ENCODE measurements at regions not wholly inside any gene's neighbourhood (a gene's known extent, or its start where the extent isn't known, plus 50 kb on each side); places are given as distances from the start of the nearest gene placed in this dataset.
A peak's percentile ranks its signal among the peaks of the same experiment; 100 is the strongest.
"Not testable (repeated sequence)": the region's sequence is repeated elsewhere in the genome, so short reads cannot be mapped to it uniquely, and the experiment has no call there.

DNA sequence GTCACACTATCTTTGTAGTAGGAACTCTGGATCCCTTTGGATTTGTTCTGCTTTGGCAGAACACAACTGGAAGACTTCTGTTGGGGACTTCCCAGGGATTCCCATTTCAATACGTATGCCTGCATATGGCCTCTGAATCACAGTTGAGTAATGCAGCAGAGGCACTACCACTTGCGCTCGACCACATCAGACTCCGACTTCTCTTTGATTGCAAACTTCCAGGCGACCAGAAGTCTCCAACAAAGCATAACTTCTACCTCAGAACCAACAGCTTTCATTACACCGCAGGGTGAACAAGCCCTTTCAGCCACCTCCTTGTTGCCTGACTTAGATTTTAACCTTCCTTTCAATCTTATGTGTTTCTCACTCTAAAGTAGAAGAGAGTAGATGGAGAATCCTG, 924.4 kb downstream of the IGSF11 start:
- DNase-seq: no peak

DNA sequence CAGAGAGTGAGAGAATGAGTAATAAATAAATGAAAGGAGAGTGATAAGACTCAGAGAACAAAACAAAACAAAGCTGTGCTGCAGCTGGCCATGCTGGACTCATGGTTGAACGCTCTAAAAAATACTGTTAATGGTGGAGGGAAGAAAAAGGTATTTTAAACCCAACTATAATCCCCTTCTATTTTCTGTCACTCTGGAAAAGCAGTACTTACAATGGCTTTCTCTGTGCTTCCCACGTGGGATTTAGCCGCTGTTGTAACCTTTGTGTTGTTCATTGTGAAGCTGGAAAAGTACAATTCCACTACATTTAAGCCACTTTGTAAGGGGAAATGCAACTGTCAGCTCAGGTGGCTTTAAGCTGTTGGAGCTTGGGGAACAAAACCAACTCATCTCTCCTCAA, 917.7 kb downstream of the IGSF11 start:
- DNase-seq: no peak

DNA sequence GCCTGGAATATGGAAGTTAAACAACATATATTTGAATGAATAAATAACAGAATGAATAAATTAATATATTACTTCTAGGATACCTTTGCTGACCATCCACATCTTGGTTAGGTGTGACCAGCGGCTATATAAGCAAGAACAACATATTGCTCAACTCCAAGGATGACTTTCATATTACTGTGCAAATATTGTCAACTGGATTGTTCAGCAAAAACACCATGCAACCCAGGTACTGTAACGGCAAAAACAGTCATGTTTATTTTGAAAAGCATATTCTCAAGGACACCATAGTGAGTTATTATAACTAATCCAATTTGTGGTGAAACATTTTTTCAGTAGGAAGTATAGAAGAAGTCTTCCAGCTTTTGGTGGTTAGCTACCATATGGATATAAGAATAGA, 907.9 kb downstream of the IGSF11 start:
- no peak for DNase-seq

DNA sequence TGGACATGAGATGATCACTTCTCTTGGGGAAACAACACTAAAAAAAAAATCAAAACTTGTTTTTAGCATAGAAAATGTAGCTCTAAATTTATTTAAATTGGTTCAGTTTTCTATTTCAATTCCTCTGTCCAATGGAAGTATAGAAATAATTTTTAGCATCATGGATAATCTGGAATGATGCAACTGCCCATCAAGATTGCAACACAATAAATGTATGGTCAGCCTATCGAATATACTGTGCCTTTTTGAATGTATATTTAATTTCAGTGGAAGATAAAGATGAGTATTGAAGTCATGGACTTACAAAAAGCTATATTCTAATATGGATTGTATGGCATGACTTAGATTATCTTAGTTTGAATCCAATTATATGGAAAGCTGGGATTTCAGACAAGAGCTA, 906.7 kb downstream of the IGSF11 start:
- DNase-seq: no peak

DNA sequence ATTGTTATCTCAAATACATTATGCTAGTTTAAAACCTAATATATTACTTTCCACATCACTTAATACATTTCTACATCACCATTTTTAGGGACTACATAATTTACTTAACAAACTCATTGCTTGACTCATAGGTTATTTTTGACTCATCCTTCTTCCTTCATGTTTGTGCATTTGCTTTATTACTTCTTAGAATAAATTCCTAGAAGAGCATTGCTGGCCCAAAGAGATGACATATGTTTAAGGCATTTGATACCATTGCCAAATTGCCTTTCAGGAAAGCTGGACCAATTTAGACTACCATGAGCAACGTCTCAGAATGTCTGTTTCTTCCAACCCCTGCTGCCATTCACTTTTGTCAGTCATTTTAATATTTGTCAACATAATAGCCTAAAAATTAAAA, 905.8 kb downstream of the IGSF11 start:
- DNase-seq: peak; percentile 73

DNA sequence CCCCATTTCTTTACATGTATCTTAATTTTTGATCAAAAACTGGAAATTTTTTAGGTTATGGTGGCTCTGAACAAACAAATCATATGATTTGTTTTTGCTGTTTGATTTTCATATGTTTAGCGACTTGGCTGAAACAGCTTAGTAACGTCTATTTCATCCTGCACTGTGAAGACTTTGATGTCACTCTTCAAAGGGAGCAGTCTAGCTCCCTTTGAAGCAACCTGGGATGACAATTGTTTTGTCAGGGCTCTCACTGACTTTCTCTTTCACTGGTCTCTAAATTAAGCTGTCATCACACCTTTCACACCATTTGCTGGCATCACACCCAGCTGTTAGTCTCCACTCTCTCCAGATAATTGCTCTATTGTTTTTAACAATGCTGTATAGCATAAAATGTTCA, 896.9 kb downstream of the IGSF11 start:
- DNase-seq: no peak

DNA sequence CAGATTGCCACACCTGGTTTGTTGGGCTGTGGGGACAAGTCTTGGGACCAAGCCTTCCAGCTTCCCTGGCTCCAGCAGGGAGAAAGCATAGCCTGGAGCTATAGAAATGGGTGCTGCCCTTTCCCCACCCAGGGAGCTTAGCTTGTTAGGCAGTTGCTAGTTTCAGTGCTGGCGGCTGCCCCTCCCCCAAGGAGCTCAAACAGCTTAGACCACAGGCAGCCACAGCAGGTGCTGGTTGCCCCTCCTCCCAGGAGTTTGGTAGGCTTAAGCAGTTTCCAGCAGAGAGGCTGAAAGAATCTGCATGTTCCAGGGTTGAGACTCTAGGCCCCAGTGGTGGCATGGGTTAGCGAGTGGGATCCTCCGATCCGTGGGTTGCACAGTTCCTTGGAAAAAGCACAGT, 889.7 kb downstream of the IGSF11 start:
- no peak for DNase-seq

DNA sequence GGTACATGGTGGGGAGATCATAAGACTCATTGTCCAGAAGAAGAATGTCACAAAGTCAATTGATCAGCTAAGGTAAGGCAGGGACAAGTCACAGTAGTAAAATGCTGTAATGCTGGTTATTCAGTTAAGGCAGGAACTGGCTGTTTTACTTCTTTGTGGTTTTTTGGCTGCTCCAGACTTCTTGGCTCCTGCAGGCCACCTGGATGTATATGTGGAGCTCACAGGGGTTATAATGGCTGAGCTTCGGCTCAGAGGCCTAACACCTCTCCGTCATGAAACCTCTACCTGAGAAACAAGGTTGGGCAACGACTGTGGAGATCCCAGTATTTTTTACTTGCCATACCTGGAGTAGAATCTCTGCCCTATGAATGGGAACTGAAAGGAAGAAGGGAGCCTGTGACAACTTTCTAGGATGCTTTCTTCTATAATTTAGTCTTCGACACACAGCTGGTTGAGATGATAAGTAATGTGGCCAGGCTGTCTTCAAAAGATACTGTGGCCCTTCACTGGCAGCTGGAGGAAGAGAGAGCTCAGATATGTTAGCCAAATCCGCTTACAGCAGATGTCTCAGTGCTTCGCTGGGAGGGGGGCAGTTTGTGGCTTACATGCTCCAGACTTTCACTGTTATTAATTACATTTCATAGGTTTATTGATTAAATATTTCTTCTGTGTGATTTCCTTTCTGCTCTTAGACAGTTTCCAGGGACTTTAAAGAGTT, 887.8 kb downstream of the IGSF11 start:
- no peak for DNase-seq

DNA sequence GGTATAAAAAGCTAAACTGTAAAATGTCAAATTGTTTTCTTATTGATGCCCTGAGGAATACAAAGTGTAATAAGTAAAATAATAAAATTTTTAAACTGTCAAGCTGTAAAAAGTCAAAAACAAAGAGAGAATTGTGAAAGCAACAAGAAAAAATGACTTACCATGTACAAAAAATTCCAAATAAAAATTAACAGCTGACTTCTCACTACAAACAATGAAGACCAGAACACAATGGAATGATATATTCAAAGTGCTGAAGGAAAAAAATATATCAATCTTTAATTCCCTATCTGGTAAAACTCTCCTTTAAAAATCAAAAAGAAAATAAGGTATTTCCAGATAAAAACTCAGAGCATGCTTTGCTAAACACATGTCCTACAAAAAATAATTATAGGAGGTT, 883.5 kb downstream of the IGSF11 start:
- DNase-seq: no peak

DNA sequence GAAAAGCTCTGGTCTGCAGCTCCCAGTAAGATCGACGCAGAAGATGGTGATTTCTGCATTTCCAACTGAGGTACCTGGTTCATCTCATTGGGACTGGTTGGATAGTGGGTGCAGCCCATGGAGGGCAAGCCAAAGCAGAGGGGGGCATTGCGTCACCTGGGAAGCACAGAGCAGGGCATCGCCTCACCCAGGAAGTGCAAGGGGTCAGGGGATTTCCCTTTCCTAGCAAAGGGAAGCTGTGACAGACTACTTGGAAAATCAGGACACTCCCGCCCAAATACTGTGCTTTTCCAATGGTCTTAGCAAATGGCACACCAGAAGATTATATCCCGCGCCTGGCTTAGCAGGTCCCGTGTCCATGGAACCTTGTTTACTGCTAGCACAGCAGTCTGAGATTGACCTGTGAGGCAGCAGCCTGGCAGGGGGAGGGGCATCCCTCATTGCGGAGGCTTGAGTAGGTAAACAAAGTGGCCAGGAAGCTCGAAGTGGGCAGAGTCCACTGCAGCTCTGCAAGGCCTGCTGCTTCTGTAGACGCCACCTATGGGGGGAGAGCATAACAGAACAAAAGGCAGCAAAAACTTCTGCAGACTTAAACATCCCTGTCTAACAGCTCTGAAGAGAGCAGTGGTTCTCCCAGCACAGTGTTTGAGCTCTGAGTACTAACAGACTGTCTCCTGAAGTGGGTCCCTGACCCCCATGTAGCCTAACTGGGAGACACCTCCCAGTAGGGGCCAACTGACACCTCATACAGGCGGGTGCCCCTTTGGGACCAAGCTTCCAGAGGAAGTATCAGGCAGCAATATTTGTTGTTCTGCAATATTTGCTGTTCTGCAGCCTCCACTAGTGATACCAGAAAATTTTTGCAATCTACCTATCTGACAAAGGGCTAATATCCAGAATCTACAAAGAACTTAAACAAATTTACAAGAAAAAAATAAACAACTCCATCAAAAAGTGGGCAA, 871.7 kb downstream of the IGSF11 start:
- DNase-seq: not testable (repeated sequence)

DNA sequence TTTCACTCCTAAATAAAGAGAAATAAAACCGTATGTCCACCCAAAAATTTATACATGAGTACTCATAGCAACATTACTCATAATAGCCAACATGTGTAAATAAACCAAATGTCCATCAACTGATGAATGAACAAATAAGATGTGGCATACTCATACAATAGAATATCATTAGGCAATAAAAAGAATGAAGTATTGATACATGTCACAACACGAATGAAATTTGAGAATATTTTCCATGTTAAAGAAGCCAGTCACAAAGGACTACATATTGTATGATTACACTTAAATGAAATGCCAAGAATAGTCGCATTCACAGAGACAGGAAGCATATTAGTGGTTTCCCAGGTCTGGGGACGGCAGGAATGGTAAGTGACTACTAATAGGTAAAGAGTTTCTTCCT, 869.2 kb downstream of the IGSF11 start:
- DNase-seq: no peak

DNA sequence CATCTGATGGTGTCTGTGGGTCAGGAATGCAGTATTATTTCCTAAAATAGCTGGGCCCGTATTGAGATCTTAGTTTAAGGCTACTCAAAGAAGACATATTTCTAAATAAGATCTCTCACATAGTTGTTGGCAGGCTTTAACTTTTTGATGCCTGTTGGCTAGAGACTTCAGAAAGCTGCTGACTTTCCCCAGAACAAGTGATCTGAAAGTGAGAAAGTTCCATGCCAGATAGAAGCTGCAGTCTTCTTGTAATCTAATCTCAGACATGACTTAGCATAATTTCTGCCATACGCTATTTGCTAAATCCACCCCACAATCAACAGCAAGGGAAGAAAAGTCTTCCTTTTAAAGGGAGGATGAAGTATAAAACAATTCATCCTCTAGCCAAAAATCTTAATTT, 867.1 kb downstream of the IGSF11 start:
- no peak for DNase-seq

DNA sequence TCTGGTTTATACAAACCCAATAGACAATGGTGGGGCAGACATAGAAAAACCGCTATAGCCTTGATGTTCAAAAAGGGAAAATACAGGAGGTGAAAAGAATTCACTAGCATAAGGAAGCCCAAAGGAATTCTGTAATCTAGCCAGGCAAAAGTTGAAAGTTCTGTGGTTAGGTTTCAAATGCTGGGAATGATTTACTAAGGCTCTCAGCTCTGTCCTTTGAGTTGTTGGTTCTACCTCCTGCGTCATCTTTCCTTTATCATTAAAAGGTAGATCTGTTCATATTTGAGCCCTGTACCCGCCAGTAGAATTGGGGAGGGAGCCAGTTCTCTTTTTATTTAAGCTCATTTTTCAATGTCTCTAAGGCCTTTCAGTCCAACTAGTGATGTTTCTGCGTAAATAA, 866.5 kb downstream of the IGSF11 start:
- no peak for DNase-seq

DNA sequence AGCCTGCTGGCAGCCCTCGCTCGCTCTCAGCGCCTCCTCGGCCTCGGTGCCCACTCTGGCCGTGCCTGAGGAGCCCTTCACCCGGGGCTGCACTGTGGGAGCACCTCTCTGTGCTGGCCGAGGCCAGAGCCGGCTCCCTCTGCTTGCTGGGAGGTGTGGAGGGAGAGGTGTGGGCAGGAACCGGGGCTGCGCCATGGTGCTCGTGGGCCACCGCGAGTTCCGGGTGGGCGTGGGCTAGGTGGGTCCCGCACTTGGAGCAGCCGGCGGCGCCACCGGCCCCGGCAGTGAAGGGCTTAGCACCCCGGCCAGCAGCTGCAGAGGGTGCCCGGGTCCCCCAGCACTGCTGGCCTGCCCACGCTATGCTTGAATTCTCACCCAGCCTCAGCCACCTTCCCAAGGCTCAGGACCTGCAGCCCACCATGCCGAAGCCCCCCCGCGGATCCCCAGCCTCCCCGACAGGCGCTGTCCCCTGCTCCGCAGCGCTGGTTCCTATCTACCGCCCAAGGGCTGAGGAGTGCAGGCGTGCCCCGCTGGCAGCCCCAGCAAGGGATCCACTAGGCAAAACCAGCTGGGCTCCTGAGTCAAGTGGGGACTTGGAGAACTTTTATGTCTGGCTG, 863.3 kb downstream of the IGSF11 start:
- no peak for DNase-seq

DNA sequence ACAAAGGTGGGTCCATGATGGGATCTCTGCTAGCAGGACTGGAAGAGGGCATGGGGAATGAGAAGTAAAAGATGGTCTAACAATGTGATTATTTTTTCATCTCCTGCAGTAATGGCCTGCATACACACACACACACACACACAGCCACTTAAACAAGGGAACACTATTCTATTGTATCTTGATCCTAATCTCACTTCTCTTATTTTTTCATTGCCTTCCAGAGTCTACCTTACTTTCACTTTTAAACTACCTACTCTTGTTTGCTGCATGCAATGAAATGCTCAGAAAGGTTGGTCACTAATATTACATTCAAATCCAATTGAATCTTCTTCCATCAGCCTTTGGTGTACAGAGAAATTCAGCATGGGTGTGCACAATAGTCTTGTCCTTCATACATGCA, 853.8 kb downstream of the IGSF11 start:
- DNase-seq: no peak

DNA sequence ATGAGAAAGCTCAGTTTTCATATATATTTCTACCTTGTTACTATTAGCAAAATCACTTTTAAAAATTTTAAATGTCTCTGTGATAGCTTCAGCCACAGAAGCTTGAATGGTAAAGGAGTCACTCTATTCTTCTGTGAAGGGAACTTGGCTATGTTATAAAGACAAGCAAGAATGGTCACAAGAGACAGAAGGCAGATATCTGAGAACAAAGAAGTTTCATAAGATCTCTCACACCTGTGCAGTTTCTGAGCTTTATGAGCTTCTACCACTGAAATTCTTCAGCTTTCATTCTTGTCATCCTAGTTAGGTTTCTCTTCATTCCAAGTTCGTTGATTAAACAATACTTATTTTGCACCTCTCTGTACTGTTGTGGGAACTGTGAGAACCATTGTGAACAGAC, 853.4 kb downstream of the IGSF11 start:
- no peak for DNase-seq

DNA sequence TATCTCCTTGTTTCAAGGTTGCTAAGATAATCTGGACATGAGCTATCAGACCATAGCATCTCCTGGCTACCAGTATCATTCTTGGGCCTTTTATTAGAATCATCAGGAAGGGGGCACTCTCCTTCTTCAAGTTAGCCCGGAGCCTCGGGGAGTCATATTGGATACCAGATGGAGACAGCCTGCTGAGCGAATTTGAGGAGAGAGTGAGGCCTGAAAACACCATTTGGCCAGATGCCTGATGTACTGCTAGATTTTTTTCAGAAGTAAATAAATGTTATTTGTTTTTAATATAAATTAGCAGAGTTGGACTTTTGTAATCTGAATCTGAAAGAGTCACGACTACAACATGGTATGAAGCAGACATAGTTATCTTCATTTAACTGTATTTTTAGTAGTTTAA, 848.6 kb downstream of the IGSF11 start:
- no peak for DNase-seq

DNA sequence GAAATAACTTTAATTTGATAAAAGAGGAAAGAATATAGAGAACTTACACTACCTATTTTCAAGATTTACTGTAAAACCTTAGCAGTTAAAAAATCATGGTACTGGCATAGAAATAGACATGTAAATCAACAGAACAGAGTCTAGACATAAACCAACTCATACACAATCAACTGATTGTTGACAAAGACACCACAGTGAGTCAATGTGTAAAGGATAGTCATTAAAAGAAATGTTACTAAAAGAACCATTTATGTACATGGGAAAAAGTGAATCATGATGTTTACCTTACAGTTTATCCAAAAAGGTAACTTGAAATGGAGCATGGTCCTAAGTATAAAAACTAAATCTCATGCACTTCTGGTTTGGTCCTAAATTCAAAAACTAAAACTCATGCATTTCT, 847.4 kb downstream of the IGSF11 start:
- DNase-seq: no peak

DNA sequence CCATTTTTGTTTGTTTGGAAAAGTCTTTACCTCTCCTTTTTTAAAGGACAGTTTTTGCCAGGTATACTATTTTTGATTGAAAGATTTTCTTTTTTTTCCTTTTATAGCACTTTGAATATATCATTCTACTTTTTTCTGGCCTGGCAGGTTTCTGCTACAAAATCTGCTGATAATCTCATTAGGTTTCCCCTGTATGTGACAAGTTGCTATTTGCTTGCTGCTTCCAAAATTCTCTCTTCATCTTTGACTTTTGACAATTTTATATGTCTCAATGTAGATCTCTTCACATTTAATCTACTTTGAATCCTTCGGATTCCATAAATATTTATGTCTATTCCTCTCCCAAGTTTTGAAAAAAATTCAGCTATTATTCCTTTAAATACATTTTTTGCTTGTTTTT, 838.5 kb downstream of the IGSF11 start:
- DNase-seq: no peak

DNA sequence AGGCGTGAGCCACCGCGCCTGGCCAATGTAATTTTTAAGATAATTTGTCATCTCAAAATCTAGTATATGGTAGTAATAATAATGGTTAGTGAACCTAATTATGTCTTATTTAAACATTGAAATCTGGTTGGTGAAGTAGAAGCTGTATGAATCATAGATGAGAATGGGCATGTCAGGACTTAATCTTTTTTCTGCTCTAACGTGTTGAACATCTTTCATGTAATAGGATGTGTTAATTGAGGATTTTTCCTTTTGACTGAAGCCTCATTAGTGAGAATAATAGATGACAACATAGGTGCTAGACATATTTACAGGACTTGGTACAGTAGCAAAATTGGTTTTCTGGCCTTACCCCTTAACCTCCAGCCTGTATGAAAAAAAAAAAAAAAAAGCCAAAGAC, 835.6 kb downstream of the IGSF11 start:
- no peak for DNase-seq

DNA sequence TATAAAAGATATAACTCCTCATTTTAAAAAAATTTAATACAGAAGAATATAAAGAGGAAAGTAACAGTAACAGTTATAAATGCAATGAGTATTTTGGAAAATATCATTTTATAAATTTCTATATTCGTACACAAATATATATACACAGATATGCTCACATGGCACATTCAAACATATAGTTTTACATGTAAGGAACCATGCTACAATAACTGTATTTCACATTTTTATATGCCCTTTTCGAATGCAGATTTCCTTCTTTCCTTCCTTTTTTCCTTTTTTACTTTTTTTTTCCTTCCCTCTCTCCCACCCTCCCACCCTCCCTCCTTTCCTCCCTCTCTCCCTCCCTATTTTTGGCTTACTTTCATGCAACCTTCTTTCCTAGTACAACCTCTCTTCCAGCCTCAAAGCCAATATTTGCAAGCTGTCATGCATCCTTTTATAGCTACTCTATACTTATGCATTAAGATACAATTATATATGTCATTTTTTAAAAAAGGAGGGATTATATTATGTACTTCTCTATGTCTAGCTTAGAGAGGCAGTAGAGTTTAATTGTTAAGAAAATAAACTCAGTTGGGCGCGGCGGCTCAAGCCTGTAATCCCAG, 830.5 kb downstream of the IGSF11 start:
- no peak for DNase-seq

DNA sequence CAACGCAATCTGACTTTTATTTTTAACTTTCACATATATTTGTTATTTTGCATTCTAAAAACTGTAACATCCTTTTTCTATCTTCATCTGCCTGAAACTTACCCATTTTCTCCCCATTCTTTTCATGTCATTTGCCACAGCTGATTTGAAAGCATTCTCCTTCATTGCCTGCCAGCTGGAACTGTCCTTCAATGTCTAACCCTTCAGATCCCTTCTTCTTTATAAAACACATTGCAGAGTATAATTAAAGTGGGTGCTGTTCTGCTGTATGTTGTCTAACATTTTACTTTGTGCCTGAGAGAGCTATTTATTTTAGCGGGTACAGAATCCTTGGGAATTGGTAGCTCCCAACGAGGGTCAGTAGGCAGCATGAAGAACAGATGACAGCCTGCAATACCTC, 827.4 kb downstream of the IGSF11 start:
- no peak for DNase-seq

DNA sequence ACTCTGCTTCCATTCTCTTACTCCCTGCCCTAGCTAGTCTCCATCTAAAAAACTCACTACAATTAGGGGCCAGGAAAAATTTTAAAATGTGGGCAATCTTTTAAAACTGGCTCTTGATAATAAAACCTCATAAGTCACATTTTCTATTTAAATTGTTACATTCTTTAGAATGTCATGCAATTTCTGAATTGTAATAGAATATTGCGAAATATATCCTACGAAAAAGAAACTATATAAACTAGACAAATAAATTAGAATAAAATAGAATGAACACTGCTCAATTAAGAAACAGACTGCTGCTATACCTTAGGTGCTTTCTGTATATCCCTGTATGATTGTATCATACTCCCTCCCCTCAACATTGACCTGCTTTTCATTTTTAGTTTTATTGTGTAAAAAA, 826.0 kb downstream of the IGSF11 start:
- DNase-seq: no peak
